ENCODE measurements at regions not wholly inside any gene's neighbourhood (a gene's known extent, or its start where the extent isn't known, plus 50 kb on each side); places are given as distances from the start of the nearest gene placed in this dataset.
"Not testable (repeated sequence)": the region's sequence is repeated elsewhere in the genome, so short reads cannot be mapped to it uniquely, and the experiment has no call there.

DNA sequence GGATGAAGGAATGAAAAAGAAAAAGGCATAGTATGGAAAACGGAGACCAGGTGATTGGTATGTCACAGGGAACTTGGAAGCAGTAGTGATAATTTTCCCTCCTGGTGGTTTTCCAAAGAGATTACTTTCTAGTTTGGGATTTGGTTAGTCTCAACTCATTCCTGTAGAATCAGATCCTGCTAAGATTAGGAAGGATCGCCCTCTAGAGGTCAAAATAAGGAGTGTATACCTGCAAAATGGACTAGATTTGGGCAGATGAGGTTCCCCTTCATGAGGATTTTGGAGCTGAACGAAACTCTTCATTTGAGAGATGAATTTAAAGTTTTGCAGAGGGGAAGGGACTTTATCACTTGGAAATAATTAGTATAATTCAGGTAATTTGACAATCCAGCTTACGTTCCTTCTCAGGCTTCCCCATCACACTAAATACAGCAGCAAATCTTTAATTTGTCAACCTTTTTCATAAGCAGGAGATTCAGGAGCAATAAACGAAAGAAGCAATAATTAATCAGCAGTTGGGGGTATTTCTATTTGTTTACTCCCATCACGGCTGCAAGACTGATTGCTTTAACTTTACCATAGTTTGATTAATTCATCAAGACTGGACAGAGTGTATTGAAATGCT is 65.2 kb downstream of the CCDC195 start:
- TF ChIP-seq, protein P1, sequence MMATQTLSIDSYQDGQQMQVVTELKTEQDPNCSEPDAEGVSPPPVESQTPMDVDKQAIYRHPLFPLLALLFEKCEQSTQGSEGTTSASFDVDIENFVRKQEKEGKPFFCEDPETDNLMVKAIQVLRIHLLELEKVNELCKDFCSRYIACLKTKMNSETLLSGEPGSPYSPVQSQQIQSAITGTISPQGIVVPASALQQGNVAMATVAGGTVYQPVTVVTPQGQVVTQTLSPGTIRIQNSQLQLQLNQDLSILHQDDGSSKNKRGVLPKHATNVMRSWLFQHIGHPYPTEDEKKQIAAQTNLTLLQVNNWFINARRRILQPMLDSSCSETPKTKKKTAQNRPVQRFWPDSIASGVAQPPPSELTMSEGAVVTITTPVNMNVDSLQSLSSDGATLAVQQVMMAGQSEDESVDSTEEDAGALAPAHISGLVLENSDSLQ (IDR thresholded peaks at IDR 0.05) = no peak
- TF ChIP-seq SUZ12 (IDR thresholded peaks at IDR 0.05) (no peak), BHLHE40 (IDR thresholded peaks at IDR 0.05; ENCODE audit: borderline replicate concordance) (no peak), L3MBTL2 (conservative IDR thresholded peaks at IDR 0.05) (no peak), ELF4 (IDR thresholded peaks at IDR 0.05) (no peak), ZNF384 (IDR thresholded peaks at IDR 0.05) (no peak), SP1 (IDR thresholded peaks at IDR 0.05) (no peak), CTBP1 (IDR thresholded peaks at IDR 0.05; ENCODE audit: borderline replicate concordance) (no peak), HDGF (IDR thresholded peaks at IDR 0.05; ENCODE audit: borderline replicate concordance) (no peak), TARDBP (IDR thresholded peaks at IDR 0.05) (no peak), LEF1 (IDR thresholded peaks at IDR 0.05; ENCODE audit: borderline replicate concordance) (no peak), FOXM1 (IDR thresholded peaks at IDR 0.05; ENCODE audit: borderline replicate concordance) (no peak), FOXA1 (IDR thresholded peaks at IDR 0.05) (no peak), NFRKB (IDR thresholded peaks at IDR 0.05) (no peak)
- ChIA-PET POLR2A (no interaction called here), CTCF (interaction anchor here (0.7 to 1.1 kb wide), 4 partner anchors 9 to 293 kb away, joined by 3 to 4 read pairs (median 3); no protein-coding TSS in a partner anchor)
- peak; percentile 55 for DNase-seq (ENCODE audit: extremely low spot score)

DNA sequence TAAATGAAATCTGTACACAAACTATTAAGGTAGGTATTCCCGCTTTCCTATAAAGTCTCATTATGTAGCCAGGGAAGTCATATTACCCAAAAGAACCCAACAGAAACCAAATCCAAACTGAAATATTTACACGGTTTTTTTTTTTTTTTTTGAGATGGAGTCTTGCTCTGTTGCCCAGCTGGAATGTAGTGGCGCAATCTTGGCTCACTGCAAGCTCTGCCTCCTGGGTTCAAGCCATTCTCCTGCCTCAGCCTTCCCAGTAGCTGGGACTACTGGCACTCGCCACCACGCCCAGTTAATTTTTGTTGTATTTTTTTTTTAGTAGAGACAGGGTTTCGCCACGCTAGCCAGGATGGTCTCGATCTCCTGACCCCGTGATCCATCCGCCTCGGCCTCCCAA is 62.5 kb upstream of the CUL3 start:
- DNase-seq (ENCODE audit: extremely low spot score); POLR2A ChIA-PET: not testable (repeated sequence)
- CTCF ChIA-PET = interaction anchor here (1.4 kb wide), 1 partner anchor 129 kb away, joined by 3 read pairs; no protein-coding TSS in a partner anchor

DNA sequence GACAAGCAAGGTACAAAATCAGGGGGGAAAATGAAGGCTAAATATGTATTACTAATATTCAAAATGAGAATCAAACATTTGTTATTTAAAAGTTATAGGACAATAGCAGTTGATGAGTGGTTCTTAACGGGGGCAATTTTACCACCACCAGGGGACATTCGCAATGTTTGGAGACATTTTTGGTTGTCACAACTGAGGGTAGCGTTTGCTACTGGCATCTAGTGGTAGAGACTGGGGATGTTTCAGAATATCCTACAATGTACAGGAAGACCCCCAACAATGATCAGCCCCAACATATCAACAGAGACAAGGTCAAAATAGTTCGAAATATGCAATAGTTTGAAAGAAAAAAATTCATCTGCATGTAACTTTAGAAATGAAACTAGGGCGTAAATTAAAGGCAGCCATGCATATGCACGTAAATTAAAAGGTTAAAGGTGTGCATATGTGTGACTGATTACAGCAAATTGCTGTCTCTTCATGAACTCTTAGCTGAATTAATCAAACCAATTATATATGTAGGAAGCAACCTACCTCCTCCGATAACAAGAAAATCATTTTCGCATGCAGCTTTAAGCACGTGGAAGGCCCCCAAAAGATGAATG is 61.2 kb upstream of the CUL3 start:
- TF ChIP-seq L3MBTL2 (conservative IDR thresholded peaks at IDR 0.05) (0 out of 2 replicates have a peak, but pooled peaks have one; percentile 5), TARDBP (IDR thresholded peaks at IDR 0.05) (no peak), ELF4 (IDR thresholded peaks at IDR 0.05) (no peak), FOXK2 (IDR thresholded peaks at IDR 0.05) (no peak), SUZ12 (IDR thresholded peaks at IDR 0.05) (no peak), FOXM1 (IDR thresholded peaks at IDR 0.05; ENCODE audit: borderline replicate concordance) (no peak), BHLHE40 (IDR thresholded peaks at IDR 0.05; ENCODE audit: borderline replicate concordance) (no peak), FOXA1 (IDR thresholded peaks at IDR 0.05) (no peak)
- POLR2A ChIA-PET = no interaction called here
- CTCF ChIA-PET = interaction anchor here (1.4 kb wide), 1 partner anchor 130 kb away, joined by 3 read pairs; no protein-coding TSS in a partner anchor
- peak; percentile 48 for DNase-seq (ENCODE audit: extremely low spot score)

DNA sequence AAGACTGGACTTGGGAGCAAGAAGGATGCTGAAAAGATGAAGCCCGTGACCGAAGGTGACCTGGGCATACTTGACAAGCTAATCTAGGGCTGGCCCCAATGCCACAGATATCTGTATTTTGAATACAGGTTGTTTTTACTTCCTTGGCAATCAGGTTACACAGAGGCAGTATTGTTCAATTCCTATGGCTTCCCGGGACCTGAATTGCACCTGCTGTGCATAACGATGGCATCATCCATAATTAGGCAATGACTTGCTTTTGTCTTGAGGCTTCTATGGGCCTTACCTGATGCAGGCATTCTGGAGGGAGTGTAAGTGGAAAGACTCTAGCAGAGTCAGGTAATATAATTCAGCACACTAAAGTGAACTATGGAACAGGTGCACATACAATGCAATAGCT is 60.6 kb upstream of the CUL3 start:
- TF ChIP-seq ELF4 (IDR thresholded peaks at IDR 0.05) (no peak), ARNT (IDR thresholded peaks at IDR 0.05) (no peak), TARDBP (IDR thresholded peaks at IDR 0.05) (no peak), FOXK2 (IDR thresholded peaks at IDR 0.05) (no peak), NFRKB (IDR thresholded peaks at IDR 0.05) (no peak), ZNF384 (IDR thresholded peaks at IDR 0.05) (no peak)

DNA sequence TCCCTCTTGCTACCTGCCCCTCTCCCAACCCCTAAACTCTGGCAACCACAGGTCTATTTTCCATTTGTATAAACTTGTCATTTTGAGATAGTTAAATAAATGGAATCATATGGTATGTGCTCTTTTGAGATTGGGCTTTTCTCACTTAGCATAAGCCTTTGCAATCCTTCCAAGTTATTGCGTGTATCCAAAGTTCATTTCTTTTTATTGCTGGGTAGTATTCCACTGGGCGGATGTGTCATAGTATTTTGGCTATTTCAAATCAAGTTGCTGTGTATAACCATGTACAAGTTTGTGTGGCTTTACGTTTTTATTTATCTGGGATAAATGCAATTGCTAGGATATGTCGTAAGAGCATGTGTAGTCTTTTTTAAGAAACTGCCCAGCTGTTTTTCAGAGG is 55.5 kb upstream of the CUL3 start:
- CTCF ChIA-PET = no interaction called here
- POLR2A ChIA-PET = no interaction called here
- no peak for DNase-seq (ENCODE audit: extremely low spot score)
- TF ChIP-seq SP1 (IDR thresholded peaks at IDR 0.05) (no peak), BHLHE40 (IDR thresholded peaks at IDR 0.05; ENCODE audit: borderline replicate concordance) (no peak), SUZ12 (IDR thresholded peaks at IDR 0.05) (no peak), ARNT (IDR thresholded peaks at IDR 0.05) (no peak), FOXA1 (IDR thresholded peaks at IDR 0.05) (no peak), FOXM1 (IDR thresholded peaks at IDR 0.05; ENCODE audit: borderline replicate concordance) (no peak), L3MBTL2 (conservative IDR thresholded peaks at IDR 0.05) (no peak), NFRKB (IDR thresholded peaks at IDR 0.05) (no peak), CTBP1 (IDR thresholded peaks at IDR 0.05; ENCODE audit: borderline replicate concordance) (no peak), HDGF (IDR thresholded peaks at IDR 0.05; ENCODE audit: borderline replicate concordance) (no peak), ELF4 (IDR thresholded peaks at IDR 0.05) (no peak), FOXK2 (IDR thresholded peaks at IDR 0.05) (no peak)
- TF ChIP-seq, protein P1 (IDR thresholded peaks at IDR 0.05) = no peak

More for the DNA sequence above, 60.6 kb upstream of the CUL3 start:
- POLR2A ChIA-PET = no interaction called here
- no peak for DNase-seq (ENCODE audit: extremely low spot score)
- CTCF ChIA-PET = no interaction called here

DNA sequence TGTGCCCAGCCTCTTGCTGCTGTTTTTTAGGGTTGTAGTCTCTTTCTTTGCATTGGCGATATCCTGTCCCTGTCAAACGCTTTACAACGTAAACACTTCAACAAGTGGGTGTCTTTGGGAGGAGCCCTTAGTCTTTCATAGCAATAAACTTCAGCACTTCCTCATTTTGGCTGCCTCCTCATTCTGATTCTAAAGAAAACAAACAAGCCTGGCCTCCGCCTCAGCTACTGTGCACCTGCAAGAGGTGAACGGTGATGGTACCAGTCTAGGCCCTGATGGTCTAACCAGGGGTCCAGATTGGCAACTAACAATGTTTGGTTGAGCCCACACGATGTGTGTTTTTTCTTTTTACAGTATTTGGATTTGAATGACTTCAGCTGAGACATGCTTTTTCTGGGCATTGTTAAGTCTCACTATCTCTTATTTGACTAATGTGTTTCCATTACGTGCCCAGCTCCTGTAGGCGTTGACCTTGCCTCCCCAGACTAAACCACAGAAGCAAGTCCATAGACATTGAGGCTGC is 53.2 kb upstream of the CUL3 start:
- POLR2A ChIA-PET = no interaction called here

More for the DNA sequence above, 53.2 kb upstream of the CUL3 start:
- TF ChIP-seq FOXK2 (IDR thresholded peaks at IDR 0.05) (no peak), ARNT (IDR thresholded peaks at IDR 0.05) (no peak), FOXM1 (IDR thresholded peaks at IDR 0.05; ENCODE audit: borderline replicate concordance) (no peak), SP1 (IDR thresholded peaks at IDR 0.05) (no peak), ELF4 (IDR thresholded peaks at IDR 0.05) (no peak), NFRKB (IDR thresholded peaks at IDR 0.05) (no peak), LEF1 (IDR thresholded peaks at IDR 0.05; ENCODE audit: borderline replicate concordance) (no peak), L3MBTL2 (conservative IDR thresholded peaks at IDR 0.05) (no peak), SUZ12 (IDR thresholded peaks at IDR 0.05) (no peak), HDGF (IDR thresholded peaks at IDR 0.05; ENCODE audit: borderline replicate concordance) (no peak), FOXA1 (IDR thresholded peaks at IDR 0.05) (no peak), BHLHE40 (IDR thresholded peaks at IDR 0.05; ENCODE audit: borderline replicate concordance) (no peak), ZNF384 (IDR thresholded peaks at IDR 0.05) (no peak), TARDBP (IDR thresholded peaks at IDR 0.05) (no peak), CTBP1 (IDR thresholded peaks at IDR 0.05; ENCODE audit: borderline replicate concordance) (no peak)
- TF ChIP-seq, protein P1 (IDR thresholded peaks at IDR 0.05) = no peak
- DNase-seq (ENCODE audit: extremely low spot score) = no peak
- CTCF ChIA-PET = no interaction called here

Measured in HEK293T (cell line).